ENCODE measurements at regions not wholly inside any gene's neighbourhood (a gene's known extent, or its start where the extent isn't known, plus 50 kb on each side); places are given as distances from the start of the nearest gene placed in this dataset.
"Not testable (repeated sequence)": the region's sequence is repeated elsewhere in the genome, so short reads cannot be mapped to it uniquely, and the experiment has no call there.

GRCh38 chrX:25108481-25108880, 92.7 kb upstream of the ARX start:
- Histone ChIP-seq H3K9me3 (ENCODE audit: control insufficient read depth, low read length) (no peaks in the 10 kb centered on the region), H3K4me1 (ENCODE audit: control insufficient read depth in 1 of 2, insufficient read depth in 2 of 2, low read length in 2 of 2) (no peaks in the 10 kb centered on the region), H3K27me3 (ENCODE audit: control insufficient read depth in 1 of 2, insufficient read depth in 2 of 2, low read length in 1 of 2) (no peaks in the 10 kb centered on the region), H3K4me3 (ENCODE audit: low read length in 2 of 2) (no peak overlapping the region), H3K27ac (ENCODE audit: low read depth in 1 of 2, low read length in 2 of 2) (no peak overlapping the region), H3K36me3 (ENCODE audit: control insufficient read depth in 1 of 2, insufficient read depth in 2 of 2, low read length in 1 of 2) (no peaks in the 10 kb centered on the region)
- ATAC-seq (ENCODE audit: low FRiP score) (no peak), DNase-seq (no peak)
- 45 to 46% methylated on average over 2 of the region's 2 CpGs for WGBS, 2 donors
- intact Hi-C loops (cut with DNase I) = no loop called here

- Histone ChIP-seq H3K4me3 (ENCODE audit: low read length in 2 of 2) (no peak overlapping the region), H3K27ac (ENCODE audit: low read depth in 1 of 2, low read length in 2 of 2) (no peak overlapping the region), H3K36me3 (ENCODE audit: control insufficient read depth in 1 of 2, insufficient read depth in 2 of 2, low read length in 1 of 2) (no peaks in the 10 kb centered on the region), H3K4me1 (ENCODE audit: control insufficient read depth in 1 of 2, insufficient read depth in 2 of 2, low read length in 2 of 2) (no peaks in the 10 kb centered on the region), H3K9me3 (ENCODE audit: control insufficient read depth, low read length) (no peaks in the 10 kb centered on the region), H3K27me3 (ENCODE audit: control insufficient read depth in 1 of 2, insufficient read depth in 2 of 2, low read length in 1 of 2) (no peaks in the 10 kb centered on the region)
- 29 to 34% methylated on average over 4 of the region's 4 CpGs for WGBS, 2 donors
- DNase-seq = no peak
- no peak for ATAC-seq (ENCODE audit: low FRiP score)
- intact Hi-C loops (cut with DNase I) = no loop called here
Measured at GRCh38 chrX:25105221-25105620, 89.5 kb upstream of the ARX start.

GRCh38 chrX:25096522-25097045, 80.8 kb upstream of the ARX start:
- WGBS, 2 donors = 52 to 58% methylated on average over 3 of the region's 3 CpGs
- Histone ChIP-seq H3K36me3 (ENCODE audit: control insufficient read depth in 1 of 2, insufficient read depth in 2 of 2, low read length in 1 of 2) (no peaks in the 10 kb centered on the region), H3K9me3 (ENCODE audit: control insufficient read depth, low read length) (no peaks in the 10 kb centered on the region), H3K4me1 (ENCODE audit: control insufficient read depth in 1 of 2, insufficient read depth in 2 of 2, low read length in 2 of 2) (no peaks in the 10 kb centered on the region), H3K27me3 (ENCODE audit: control insufficient read depth in 1 of 2, insufficient read depth in 2 of 2, low read length in 1 of 2) (no peaks in the 10 kb centered on the region), H3K27ac (ENCODE audit: low read depth in 1 of 2, low read length in 2 of 2) (no peak overlapping the region), H3K4me3 (ENCODE audit: low read length in 2 of 2) (no peak overlapping the region)
- DNase-seq (no peak), ATAC-seq (ENCODE audit: low FRiP score) (no peak)
- intact Hi-C loops (cut with DNase I) = no loop called here

GRCh38 chrX:25091152-25091551, 75.4 kb upstream of the ARX start:
- intact Hi-C loops (cut with DNase I); DNase-seq; ATAC-seq (ENCODE audit: low FRiP score); H3K27ac ChIP-seq (ENCODE audit: low read depth in 1 of 2, low read length in 2 of 2); H3K9me3 ChIP-seq (ENCODE audit: control insufficient read depth, low read length); H3K4me3 ChIP-seq (ENCODE audit: low read length in 2 of 2); H3K27me3 ChIP-seq (ENCODE audit: control insufficient read depth in 1 of 2, insufficient read depth in 2 of 2, low read length in 1 of 2); H3K36me3 ChIP-seq (ENCODE audit: control insufficient read depth in 1 of 2, insufficient read depth in 2 of 2, low read length in 1 of 2); H3K4me1 ChIP-seq (ENCODE audit: control insufficient read depth in 1 of 2, insufficient read depth in 2 of 2, low read length in 2 of 2): not testable (repeated sequence)
- WGBS, 2 donors = 42 to 74% methylated on average over 1 of the region's 1 CpG

- 83 to 87% methylated on average over 1 of the region's 1 CpG for WGBS, 2 donors
- H3K4me3 ChIP-seq (ENCODE audit: low read length in 2 of 2) = no peak overlapping the region
- H3K4me1 ChIP-seq (ENCODE audit: control insufficient read depth in 1 of 2, insufficient read depth in 2 of 2, low read length in 2 of 2) = no peaks in the 10 kb centered on the region
- H3K27ac ChIP-seq (ENCODE audit: low read depth in 1 of 2, low read length in 2 of 2) = no peak overlapping the region
- H3K27me3 ChIP-seq (ENCODE audit: control insufficient read depth in 1 of 2, insufficient read depth in 2 of 2, low read length in 1 of 2) = no peaks in the 10 kb centered on the region
- no peak for ATAC-seq (ENCODE audit: low FRiP score)
- no peaks in the 10 kb centered on the region for H3K36me3 ChIP-seq (ENCODE audit: control insufficient read depth in 1 of 2, insufficient read depth in 2 of 2, low read length in 1 of 2)
- H3K9me3 ChIP-seq (ENCODE audit: control insufficient read depth, low read length) = peaks cover 4% of the 10 kb centered on the region
- DNase-seq = no peak
- intact Hi-C loops (cut with DNase I) = no loop called here
Measured at GRCh38 chrX:25084446-25084845, 68.7 kb upstream of the ARX start.

- no peak for DNase-seq
- no peak for ATAC-seq (ENCODE audit: low FRiP score)
- no peaks in the 10 kb centered on the region for H3K4me1 ChIP-seq (ENCODE audit: control insufficient read depth in 1 of 2, insufficient read depth in 2 of 2, low read length in 2 of 2)
- H3K9me3 ChIP-seq (ENCODE audit: control insufficient read depth, low read length) = peaks cover 4% of the 10 kb centered on the region
- no peak overlapping the region for H3K4me3 ChIP-seq (ENCODE audit: low read length in 2 of 2)
- 67 to 79% methylated on average over 3 of the region's 3 CpGs for WGBS, 2 donors
- no peak overlapping the region for H3K27ac ChIP-seq (ENCODE audit: low read depth in 1 of 2, low read length in 2 of 2)
- no peaks in the 10 kb centered on the region for H3K27me3 ChIP-seq (ENCODE audit: control insufficient read depth in 1 of 2, insufficient read depth in 2 of 2, low read length in 1 of 2)
- intact Hi-C loops (cut with DNase I) = no loop called here
- no peaks in the 10 kb centered on the region for H3K36me3 ChIP-seq (ENCODE audit: control insufficient read depth in 1 of 2, insufficient read depth in 2 of 2, low read length in 1 of 2)
Measured at GRCh38 chrX:25083661-25084060, 67.9 kb upstream of the ARX start.

- no peaks in the 10 kb centered on the region for H3K9me3 ChIP-seq (ENCODE audit: control insufficient read depth, low read length)
- WGBS, 2 donors = 66 to 75% methylated on average over 3 of the region's 3 CpGs
- no peak overlapping the region for H3K27ac ChIP-seq (ENCODE audit: low read depth in 1 of 2, low read length in 2 of 2)
- DNase-seq = no peak
- no peak overlapping the region for H3K4me3 ChIP-seq (ENCODE audit: low read length in 2 of 2)
- H3K4me1 ChIP-seq (ENCODE audit: control insufficient read depth in 1 of 2, insufficient read depth in 2 of 2, low read length in 2 of 2) = no peaks in the 10 kb centered on the region
- no peak for ATAC-seq (ENCODE audit: low FRiP score)
- no peaks in the 10 kb centered on the region for H3K36me3 ChIP-seq (ENCODE audit: control insufficient read depth in 1 of 2, insufficient read depth in 2 of 2, low read length in 1 of 2)
- H3K27me3 ChIP-seq (ENCODE audit: control insufficient read depth in 1 of 2, insufficient read depth in 2 of 2, low read length in 1 of 2) = no peaks in the 10 kb centered on the region
- intact Hi-C loops (cut with DNase I) = no loop called here
Measured at GRCh38 chrX:25079020-25079419, 63.3 kb upstream of the ARX start.

- intact Hi-C loops (cut with DNase I) = no loop called here
- DNase-seq (no peak), ATAC-seq (ENCODE audit: low FRiP score) (no peak)
- Histone ChIP-seq H3K36me3 (ENCODE audit: control insufficient read depth in 1 of 2, insufficient read depth in 2 of 2, low read length in 1 of 2) (no peaks in the 10 kb centered on the region), H3K27me3 (ENCODE audit: control insufficient read depth in 1 of 2, insufficient read depth in 2 of 2, low read length in 1 of 2) (no peaks in the 10 kb centered on the region), H3K27ac (ENCODE audit: low read depth in 1 of 2, low read length in 2 of 2) (no peak overlapping the region), H3K9me3 (ENCODE audit: control insufficient read depth, low read length) (no peaks in the 10 kb centered on the region), H3K4me3 (ENCODE audit: low read length in 2 of 2) (no peak overlapping the region), H3K4me1 (ENCODE audit: control insufficient read depth in 1 of 2, insufficient read depth in 2 of 2, low read length in 2 of 2) (no peaks in the 10 kb centered on the region)
- 76 to 82% methylated on average over 9 of the region's 9 CpGs for WGBS, 2 donors
Measured at GRCh38 chrX:25076941-25077500, 61.3 kb upstream of the ARX start.

GRCh38 chrX:25072247-25072646, 56.5 kb upstream of the ARX start:
- ATAC-seq (ENCODE audit: low FRiP score) = no peak
- no peak overlapping the region for H3K27ac ChIP-seq (ENCODE audit: low read depth in 1 of 2, low read length in 2 of 2)
- peaks cover 1% of the 10 kb centered on the region for H3K9me3 ChIP-seq (ENCODE audit: control insufficient read depth, low read length)
- no peaks in the 10 kb centered on the region for H3K4me1 ChIP-seq (ENCODE audit: control insufficient read depth in 1 of 2, insufficient read depth in 2 of 2, low read length in 2 of 2)
- H3K27me3 ChIP-seq (ENCODE audit: control insufficient read depth in 1 of 2, insufficient read depth in 2 of 2, low read length in 1 of 2) = no peaks in the 10 kb centered on the region
- H3K36me3 ChIP-seq (ENCODE audit: control insufficient read depth in 1 of 2, insufficient read depth in 2 of 2, low read length in 1 of 2) = no peaks in the 10 kb centered on the region
- H3K4me3 ChIP-seq (ENCODE audit: low read length in 2 of 2) = no peak overlapping the region
- DNase-seq = no peak
- intact Hi-C loops (cut with DNase I) = no loop called here
